GM18507 (cell line): ENCODE measurements at regions not wholly inside any gene's neighbourhood (a gene's known extent, or its start where the extent isn't known, plus 50 kb on each side); places are given as distances from the start of the nearest gene placed in this dataset.
"Not testable (repeated sequence)": the region's sequence is repeated elsewhere in the genome, so short reads cannot be mapped to it uniquely, and the experiment has no call there.

ENCODE experiments used
- DNase-seq: peaks from one replicate; pipeline ENCODE4 v3.0.0; 2011; ENCODE audit warnings: low read depth; ENCODE audit not compliant: insufficient read length; ENCODE audit errors: extremely low spot score
- FAIRE-seq: peaks from 2 replicates; lab custom pipeline; 2011; peaks lifted over from hg19 to GRCh38; lab: Jason Lieb, UNC

- not testable (repeated sequence) for FAIRE-seq, DNase-seq
Measured at GRCh38 chr7:84883570-84883969, 303.3 kb downstream of the SEMA3D start.

GRCh38 chr7:84880326-84880997, 306.4 kb downstream of the SEMA3D start:
- not testable (repeated sequence) for FAIRE-seq

GRCh38 chr7:84879570-84880325, 307.1 kb downstream of the SEMA3D start:
- FAIRE-seq (no peak), DNase-seq (no peak)

More at GRCh38 chr7:84880326-84880997, 306.4 kb downstream of the SEMA3D start:
- not testable (repeated sequence) for DNase-seq

- DNase-seq (no peak), FAIRE-seq (no peak)
Measured at GRCh38 chr7:84877943-84878570, 308.8 kb downstream of the SEMA3D start.

- DNase-seq (no peak), FAIRE-seq (no peak)
Measured at GRCh38 chr7:84876061-84876821, 310.6 kb downstream of the SEMA3D start.

GRCh38 chr7:84865560-84865959, 321.3 kb downstream of the SEMA3D start:
- DNase-seq (no peak), FAIRE-seq (no peak)

- FAIRE-seq, result no peak
Measured at GRCh38 chr7:84857336-84857735, 329.5 kb downstream of the SEMA3D start.

GRCh38 chr7:84855758-84856157, 331.1 kb downstream of the SEMA3D start:
- FAIRE-seq, result no peak

More at GRCh38 chr7:84857336-84857735, 329.5 kb downstream of the SEMA3D start:
- DNase-seq, result no peak

GRCh38 chr7:84848974-84849372, 337.9 kb downstream of the SEMA3D start:
- not testable (repeated sequence) for DNase-seq, FAIRE-seq

More at GRCh38 chr7:84855758-84856157, 331.1 kb downstream of the SEMA3D start:
- no peak for DNase-seq

- DNase-seq (no peak), FAIRE-seq (no peak)
Measured at GRCh38 chr7:84848219-84848973, 338.5 kb downstream of the SEMA3D start.

GRCh38 chr7:84847790-84848189, 339.1 kb downstream of the SEMA3D start:
- no peak for FAIRE-seq

GRCh38 chr7:84847038-84847437, 339.8 kb downstream of the SEMA3D start:
- no peak for FAIRE-seq

More at GRCh38 chr7:84847790-84848189, 339.1 kb downstream of the SEMA3D start:
- DNase-seq, result no peak

GRCh38 chr7:84845971-84846370, 340.9 kb downstream of the SEMA3D start:
- FAIRE-seq, result no peak
- no peak for DNase-seq

More at GRCh38 chr7:84847038-84847437, 339.8 kb downstream of the SEMA3D start:
- no peak for DNase-seq

GRCh38 chr7:84844771-84845170, 342.1 kb downstream of the SEMA3D start:
- DNase-seq, result no peak
- FAIRE-seq, result no peak

- no peak for FAIRE-seq
- no peak for DNase-seq
Measured at GRCh38 chr7:84841809-84842208, 345.0 kb downstream of the SEMA3D start.

- DNase-seq, result no peak
- no peak for FAIRE-seq
Measured at GRCh38 chr7:84838857-84839256, 348.0 kb downstream of the SEMA3D start.

GRCh38 chr7:84837405-84837804, 349.5 kb downstream of the SEMA3D start:
- FAIRE-seq, result no peak
- DNase-seq, result no peak

GRCh38 chr7:84829719-84830118, 357.1 kb downstream of the SEMA3D start:
- DNase-seq (no peak), FAIRE-seq (no peak)
